ENCODE measurements at regions not wholly inside any gene's neighbourhood (a gene's known extent, or its start where the extent isn't known, plus 50 kb on each side); places are given as distances from the start of the nearest gene placed in this dataset.

DNA sequence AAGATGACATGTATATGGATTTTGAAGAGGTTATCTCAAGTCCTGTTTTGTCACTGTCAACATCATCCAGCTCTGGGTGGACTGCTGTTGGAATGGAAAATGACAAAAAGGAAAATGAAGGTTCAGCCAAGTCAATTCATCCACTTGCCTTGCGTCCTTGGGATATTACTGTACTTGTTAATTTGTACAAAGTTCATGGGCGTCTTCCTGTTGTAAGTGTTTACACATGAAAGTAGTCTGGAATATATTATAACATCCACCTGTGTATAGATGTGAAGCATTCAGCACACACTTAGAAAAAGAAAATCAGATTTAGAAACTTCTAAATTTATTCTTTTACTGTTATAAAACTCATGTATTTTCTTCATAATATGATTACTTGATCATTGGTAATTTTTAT lies 67.2 kb downstream of the BLTP1 start:
- H3K4me3 ChIP-seq (ENCODE audit: low read length) = no peak overlapping the region
- H3K79me2 ChIP-seq (ENCODE audit: low read length) = no peaks in the 10 kb centered on the region
- no peaks in the 10 kb centered on the region for H3K36me3 ChIP-seq (replicated peaks; ENCODE audit: low read depth, low read length)
- no peaks in the 10 kb centered on the region for H3K9me3 ChIP-seq (ENCODE audit: insufficient read depth, low read length)
- no peak overlapping the region for H2AFZ ChIP-seq (ENCODE audit: low read depth, low read length)
- no peak overlapping the region for H3K4me2 ChIP-seq (ENCODE audit: low read length)
- TF ChIP-seq, protein P1, sequence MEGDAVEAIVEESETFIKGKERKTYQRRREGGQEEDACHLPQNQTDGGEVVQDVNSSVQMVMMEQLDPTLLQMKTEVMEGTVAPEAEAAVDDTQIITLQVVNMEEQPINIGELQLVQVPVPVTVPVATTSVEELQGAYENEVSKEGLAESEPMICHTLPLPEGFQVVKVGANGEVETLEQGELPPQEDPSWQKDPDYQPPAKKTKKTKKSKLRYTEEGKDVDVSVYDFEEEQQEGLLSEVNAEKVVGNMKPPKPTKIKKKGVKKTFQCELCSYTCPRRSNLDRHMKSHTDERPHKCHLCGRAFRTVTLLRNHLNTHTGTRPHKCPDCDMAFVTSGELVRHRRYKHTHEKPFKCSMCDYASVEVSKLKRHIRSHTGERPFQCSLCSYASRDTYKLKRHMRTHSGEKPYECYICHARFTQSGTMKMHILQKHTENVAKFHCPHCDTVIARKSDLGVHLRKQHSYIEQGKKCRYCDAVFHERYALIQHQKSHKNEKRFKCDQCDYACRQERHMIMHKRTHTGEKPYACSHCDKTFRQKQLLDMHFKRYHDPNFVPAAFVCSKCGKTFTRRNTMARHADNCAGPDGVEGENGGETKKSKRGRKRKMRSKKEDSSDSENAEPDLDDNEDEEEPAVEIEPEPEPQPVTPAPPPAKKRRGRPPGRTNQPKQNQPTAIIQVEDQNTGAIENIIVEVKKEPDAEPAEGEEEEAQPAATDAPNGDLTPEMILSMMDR (IDR thresholded peaks at IDR 0.05; ENCODE audit: low read depth, low read length) = no peak
- no peak for TF ChIP-seq EZH2phosphoT487 (IDR thresholded peaks at IDR 0.05; ENCODE audit: low read depth)
- no peaks in the 10 kb centered on the region for H3K4me1 ChIP-seq (ENCODE audit: low read length)
- no peaks in the 10 kb centered on the region for H3K27me3 ChIP-seq (ENCODE audit: low read depth, low read length)
- H3K9ac ChIP-seq (ENCODE audit: low read length) = no peak overlapping the region
- no peaks in the 10 kb centered on the region for H4K20me1 ChIP-seq (ENCODE audit: insufficient read depth, low read length)
- H3K27ac ChIP-seq (ENCODE audit: low read length) = no peak overlapping the region

DNA sequence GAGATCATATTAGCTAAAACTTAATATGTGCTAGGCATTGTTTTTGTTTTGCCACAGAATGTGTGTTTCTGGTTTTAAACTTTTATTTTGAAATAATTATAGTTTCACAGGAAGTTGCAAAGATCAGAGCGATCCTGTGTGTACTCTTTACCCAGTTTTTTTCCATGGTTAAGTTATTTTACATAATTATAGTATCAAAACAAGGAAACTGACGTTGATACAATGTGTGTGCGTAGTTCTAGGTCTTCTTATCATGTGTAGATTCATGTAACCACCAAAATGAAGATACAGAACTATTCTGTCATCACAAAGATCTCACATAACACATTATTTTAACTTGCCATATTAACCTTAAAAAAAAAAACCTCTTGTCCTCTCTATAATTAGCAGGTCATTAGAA lies 69.2 kb downstream of the BLTP1 start:
- Histone ChIP-seq H3K79me2 (ENCODE audit: low read length) (no peaks in the 10 kb centered on the region), H3K4me1 (ENCODE audit: low read length) (no peaks in the 10 kb centered on the region), H3K27me3 (ENCODE audit: low read depth, low read length) (no peaks in the 10 kb centered on the region), H4K20me1 (ENCODE audit: insufficient read depth, low read length) (no peaks in the 10 kb centered on the region), H3K9me3 (ENCODE audit: insufficient read depth, low read length) (no peaks in the 10 kb centered on the region), H3K4me3 (ENCODE audit: low read length) (no peak overlapping the region), H2AFZ (ENCODE audit: low read depth, low read length) (no peak overlapping the region), H3K27ac (ENCODE audit: low read length) (no peak overlapping the region), H3K36me3 (replicated peaks; ENCODE audit: low read depth, low read length) (no peaks in the 10 kb centered on the region), H3K4me2 (ENCODE audit: low read length) (no peak overlapping the region), H3K9ac (ENCODE audit: low read length) (no peak overlapping the region)
- no peak for TF ChIP-seq EZH2phosphoT487 (IDR thresholded peaks at IDR 0.05; ENCODE audit: low read depth)
- TF ChIP-seq, protein P1 (IDR thresholded peaks at IDR 0.05; ENCODE audit: low read depth, low read length) = no peak

DNA sequence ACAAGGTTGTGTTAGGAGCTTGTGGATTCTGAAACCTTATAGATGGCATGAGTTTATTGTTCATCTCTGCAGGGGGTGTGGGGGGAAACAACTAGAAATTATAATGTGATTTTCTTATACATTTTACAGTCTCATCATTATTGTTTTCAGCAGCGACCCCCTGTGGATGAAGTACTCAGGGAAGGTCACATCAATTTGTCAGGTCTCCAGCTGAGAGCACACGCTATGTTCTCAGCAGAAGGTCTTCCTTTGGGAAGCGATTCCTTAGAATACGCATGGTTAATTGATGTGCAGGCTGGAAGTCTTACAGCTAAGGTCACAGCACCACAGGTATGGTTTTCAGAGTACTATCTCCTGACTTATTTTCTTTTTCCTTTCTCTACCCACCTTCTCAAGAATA lies 72.2 kb downstream of the BLTP1 start:
- Histone ChIP-seq H3K4me2 (ENCODE audit: low read length) (no peak overlapping the region), H3K79me2 (ENCODE audit: low read length) (no peaks in the 10 kb centered on the region), H3K36me3 (replicated peaks; ENCODE audit: low read depth, low read length) (no peaks in the 10 kb centered on the region), H3K9ac (ENCODE audit: low read length) (no peak overlapping the region), H3K27me3 (ENCODE audit: low read depth, low read length) (no peaks in the 10 kb centered on the region), H4K20me1 (ENCODE audit: insufficient read depth, low read length) (no peaks in the 10 kb centered on the region), H3K4me3 (ENCODE audit: low read length) (no peak overlapping the region), H3K4me1 (ENCODE audit: low read length) (no peaks in the 10 kb centered on the region), H3K27ac (ENCODE audit: low read length) (no peak overlapping the region), H2AFZ (ENCODE audit: low read depth, low read length) (no peak overlapping the region), H3K9me3 (ENCODE audit: insufficient read depth, low read length) (no peaks in the 10 kb centered on the region)
- TF ChIP-seq, protein P1 (IDR thresholded peaks at IDR 0.05; ENCODE audit: low read depth, low read length) = peak; percentile 53
- no peak for TF ChIP-seq EZH2phosphoT487 (IDR thresholded peaks at IDR 0.05; ENCODE audit: low read depth)

DNA sequence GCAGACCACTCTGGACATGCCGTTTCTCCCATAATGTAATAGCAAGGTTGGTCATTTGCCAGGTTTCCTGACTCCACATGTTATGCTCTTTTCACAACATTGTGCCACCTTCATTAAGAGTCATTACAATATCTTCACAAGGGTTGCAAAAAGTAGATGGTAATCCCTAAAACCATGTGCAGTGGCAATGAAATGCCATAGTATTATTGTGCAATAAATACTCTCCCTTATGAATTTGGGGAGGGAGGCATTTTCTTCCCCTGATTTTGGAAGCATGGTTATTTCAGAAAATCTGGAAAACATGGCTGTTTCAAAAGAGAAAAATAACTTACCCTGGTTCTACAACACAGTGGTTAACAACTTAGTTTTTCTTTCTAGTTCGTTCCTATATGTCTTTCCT lies 75.1 kb downstream of the BLTP1 start:
- no peak overlapping the region for H3K4me3 ChIP-seq (ENCODE audit: low read length)
- no peak overlapping the region for H3K9ac ChIP-seq (ENCODE audit: low read length)
- no peaks in the 10 kb centered on the region for H3K27me3 ChIP-seq (ENCODE audit: low read depth, low read length)
- no peaks in the 10 kb centered on the region for H3K79me2 ChIP-seq (ENCODE audit: low read length)
- H3K9me3 ChIP-seq (ENCODE audit: insufficient read depth, low read length) = no peaks in the 10 kb centered on the region
- no peak overlapping the region for H3K27ac ChIP-seq (ENCODE audit: low read length)
- no peaks in the 10 kb centered on the region for H3K4me1 ChIP-seq (ENCODE audit: low read length)
- no peaks in the 10 kb centered on the region for H4K20me1 ChIP-seq (ENCODE audit: insufficient read depth, low read length)
- H3K36me3 ChIP-seq (replicated peaks; ENCODE audit: low read depth, low read length) = no peaks in the 10 kb centered on the region
- TF ChIP-seq, protein P1 (IDR thresholded peaks at IDR 0.05; ENCODE audit: low read depth, low read length) = no peak
- TF ChIP-seq EZH2phosphoT487 (IDR thresholded peaks at IDR 0.05; ENCODE audit: low read depth) = no peak
- H2AFZ ChIP-seq (ENCODE audit: low read depth, low read length) = no peak overlapping the region
- H3K4me2 ChIP-seq (ENCODE audit: low read length) = no peak overlapping the region
